H1 (cell line): ENCODE measurements at regions not wholly inside any gene's neighbourhood (a gene's known extent, or its start where the extent isn't known, plus 50 kb on each side); places are given as distances from the start of the nearest gene placed in this dataset.

Experiments used
- CTCF ChIA-PET: fragments of 300-600 bp; sonication (Branson Sonifier 250); formaldehyde crosslinking; loops from one replicate; lab custom pipeline; 2021; ENCODE audit not compliant: partially characterized antibody; lab: Charles Lee
- POLR2A ChIA-PET: fragments of 300-600 bp; sonication (Branson Sonifier 250); formaldehyde crosslinking; loops from one replicate; lab custom pipeline; 2021; ENCODE audit warnings: inconsistent platforms; ENCODE audit not compliant: partially characterized antibody; lab: Charles Lee
- DNase-seq, 2 experiments: peaks; one replicate each; pipeline versions ENCODE4 v3.0.0 to v3.0.0-alpha.2; 2010 to 2022; ENCODE audit warnings: low spot score in 2 of 2, low read depth in 1 of 2, mixed read lengths in 1 of 2
- FAIRE-seq: peaks from 2 replicates; lab custom pipeline; 2011; peaks lifted over from hg19 to GRCh38; lab: Jason Lieb, UNC
- H2AFZ ChIP-seq: 2 replicates; pipeline ENCODE4 v1.8.1; 2012; ENCODE audit warnings: low read length, inconsistent platforms
- H2AK5ac ChIP-seq: 2 replicates; pipeline ENCODE4 v1.6.1; 2013; ENCODE audit warnings: low read depth, low read length
- H2BK120ac ChIP-seq: replicated peaks from 2 replicates; pipeline ENCODE3; 2013; ENCODE audit warnings: low read depth, low read length, inconsistent platforms
- H2BK12ac ChIP-seq: 2 replicates; pipeline ENCODE4 v1.6.1; 2013; ENCODE audit warnings: low read depth, low read length
- H2BK15ac ChIP-seq: 2 replicates; pipeline ENCODE4 v1.6.1; 2013; ENCODE audit warnings: low read length
- H2BK20ac ChIP-seq: 2 replicates; pipeline ENCODE4 v1.6.1; 2013; ENCODE audit warnings: low read length
- H2BK5ac ChIP-seq: 2 replicates; pipeline ENCODE4 v1.6.1; 2013; ENCODE audit warnings: low read depth, low read length
- H3K14ac ChIP-seq: 2 replicates; pipeline ENCODE4 v1.6.1; 2013; ENCODE audit warnings: inconsistent platforms; ENCODE audit not compliant: insufficient read length
- H3K18ac ChIP-seq: 2 replicates; pipeline ENCODE4 v1.6.1; 2013; ENCODE audit warnings: low read length; ENCODE audit errors: extremely low read depth
- H3K23ac ChIP-seq: 2 replicates; pipeline ENCODE4 v1.6.1; 2013; ENCODE audit warnings: inconsistent platforms; ENCODE audit not compliant: insufficient read length
- H3K23me2 ChIP-seq: 2 replicates; pipeline ENCODE4 v1.6.1; 2013; ENCODE audit warnings: low read depth, low read length
- H3K27ac ChIP-seq: 2 replicates; pipeline ENCODE4 v1.6.1; 2011; ENCODE audit warnings: low read depth, low read length, inconsistent platforms
- H3K27me3 ChIP-seq, 4 experiments: replicated peaks in 1 of 4; 1 replicate in 1 of 4; 2 replicates in 3 of 4; pipeline versions ENCODE4 v1.6.1 to v1.8.1; 2011 to 2013; ENCODE audit warnings: low read length in 3 of 4, mild to moderate bottlenecking in 3 of 4, inconsistent platforms in 2 of 4, mixed read lengths in 2 of 4, moderate library complexity in 1 of 4; ENCODE audit not compliant: control insufficient read depth in 3 of 4, insufficient read depth in 3 of 4; ENCODE audit errors: extremely low read depth in 1 of 4
- H3K36me3 ChIP-seq, 4 experiments: 2 replicates each; pipeline versions ENCODE4 v1.6.1 to v1.8.1; 2011 to 2013; ENCODE audit warnings: mild to moderate bottlenecking in 4 of 4, low read length in 3 of 4, moderate library complexity in 2 of 4, control low read depth in 1 of 4, inconsistent platforms in 1 of 4; ENCODE audit not compliant: insufficient read depth in 4 of 4, control insufficient read depth in 2 of 4
- H3K4ac ChIP-seq: replicated peaks from 2 replicates; pipeline ENCODE3; 2013; ENCODE audit warnings: low read length, low read depth, mixed read lengths, inconsistent platforms; ENCODE audit not compliant: insufficient read length
- H3K4me1 ChIP-seq, 4 experiments: replicated peaks in 1 of 4; 1 replicate in 1 of 4; 2 replicates in 3 of 4; pipeline versions ENCODE4 v1.6.1 to v1.8.1; 2011 to 2013; ENCODE audit warnings: low read length in 3 of 4, inconsistent platforms in 2 of 4, mixed read lengths in 1 of 4; ENCODE audit not compliant: insufficient read depth in 4 of 4, control insufficient read depth in 3 of 4
- H3K4me2 ChIP-seq, 2 experiments: 2 replicates each; pipeline versions ENCODE4 v1.6.1 to v1.8.1; 2011 to 2013; ENCODE audit warnings: low read depth in 2 of 2, low read length in 2 of 2, control low read depth in 1 of 2, inconsistent platforms in 1 of 2, mild to moderate bottlenecking in 1 of 2; ENCODE audit not compliant: insufficient read depth in 1 of 2
- H3K4me3 ChIP-seq, 4 experiments: fragments of 200-600, 300-600 bp in 1 of 4; sonication (generic), shearing (Covaris generic), sonication (Bioruptor Twin) in 1 of 4; 2 replicates each; pipeline versions ENCODE4 v1.5.1 to v1.8.1; 2011 to 2016; ENCODE audit warnings: low read length in 4 of 4, low read depth in 3 of 4, control low read depth in 2 of 4, inconsistent platforms in 2 of 4, mild to moderate bottlenecking in 2 of 4, mixed read lengths in 1 of 4, moderate library complexity in 1 of 4; ENCODE audit not compliant: insufficient read depth in 2 of 4; ENCODE audit errors: extremely low read depth in 1 of 4
- H3K56ac ChIP-seq: replicated peaks from 2 replicates; pipeline ENCODE3; 2013; ENCODE audit warnings: low read depth, mild to moderate bottlenecking, mixed read lengths, low read length, inconsistent platforms; ENCODE audit not compliant: insufficient read length
- H3K79me1 ChIP-seq: 2 replicates; pipeline ENCODE4 v1.6.1; 2013; ENCODE audit warnings: low read depth, low read length, control low read depth
- H3K79me2 ChIP-seq, 2 experiments: 2 replicates each; pipeline versions ENCODE4 v1.6.1 to v1.8.1; 2012 to 2013; ENCODE audit warnings: low read length in 2 of 2, mild to moderate bottlenecking in 2 of 2, inconsistent platforms in 1 of 2; ENCODE audit not compliant: insufficient read depth in 2 of 2, control insufficient read depth in 1 of 2
- H3K9ac ChIP-seq, 4 experiments: replicated peaks in 1 of 4; 1 replicate in 1 of 4; 2 replicates in 3 of 4; pipeline versions ENCODE4 v1.6.1 to v1.8.1; 2011 to 2013; ENCODE audit warnings: low read depth in 3 of 4, low read length in 3 of 4, control low read depth in 2 of 4, mild to moderate bottlenecking in 2 of 4, moderate library complexity in 2 of 4, inconsistent platforms in 1 of 4; ENCODE audit errors: extremely low read depth in 1 of 4
- H3K9me3 ChIP-seq, 2 experiments: 2 replicates each; pipeline versions ENCODE4 v1.6.1 to v1.8.1; 2012 to 2013; ENCODE audit warnings: mild to moderate bottlenecking in 2 of 2, moderate library complexity in 2 of 2, control low read depth in 1 of 2, inconsistent platforms in 1 of 2, low read depth in 1 of 2, low read length in 1 of 2, mixed read lengths in 1 of 2; ENCODE audit not compliant: insufficient read depth in 2 of 2
- H4K20me1 ChIP-seq, 2 experiments: replicated peaks in 1 of 2; 2 replicates each; pipeline versions ENCODE3 to v1.8.1; 2011 to 2013; ENCODE audit warnings: inconsistent platforms in 2 of 2, low read length in 2 of 2, mild to moderate bottlenecking in 1 of 2; ENCODE audit not compliant: insufficient read depth in 2 of 2, control insufficient read depth in 1 of 2
- H4K5ac ChIP-seq: 2 replicates; pipeline ENCODE4 v1.6.1; 2013; ENCODE audit warnings: low read length, low read depth, mixed read lengths, inconsistent platforms; ENCODE audit not compliant: insufficient read length
- H4K8ac ChIP-seq: 2 replicates; pipeline ENCODE4 v1.8.0; 2013; ENCODE audit warnings: mild to moderate bottlenecking, moderate library complexity, low read length, inconsistent platforms; ENCODE audit not compliant: insufficient read depth; ENCODE audit errors: extremely low read depth
- H4K91ac ChIP-seq: replicated peaks from 2 replicates; pipeline ENCODE3; 2013; ENCODE audit warnings: low read length, mixed read lengths, inconsistent platforms; ENCODE audit not compliant: insufficient read length
- CEBPB ChIP-seq: IDR thresholded peaks from 2 replicates; pipeline ENCODE4 v1.6.1; 2012; ENCODE audit warnings: low read depth, low read length
- CHD2 ChIP-seq: IDR thresholded peaks from 2 replicates; pipeline ENCODE4 v1.6.1; 2012; ENCODE audit warnings: low read length, improper control_type of control experiment
- EP300 ChIP-seq, 2 experiments: IDR thresholded peaks; 1 replicate in 1 of 2; 2 replicates in 1 of 2; pipeline ENCODE4 v1.6.1; 2011 to 2012; ENCODE audit warnings: low read depth in 2 of 2, low read length in 2 of 2, mild to moderate bottlenecking in 2 of 2, borderline replicate concordance in 1 of 2, inconsistent platforms in 1 of 2, moderate library complexity in 1 of 2
- HDAC2 ChIP-seq, 2 experiments: fragments of 300-600 bp in 1 of 2; sonication (generic) in 1 of 2; IDR thresholded peaks; 2 replicates each; pipeline ENCODE4 v1.6.1; 2011 to 2012; ENCODE audit warnings: low read depth in 2 of 2, low read length in 2 of 2, mild to moderate bottlenecking in 2 of 2, moderate library complexity in 2 of 2, borderline replicate concordance in 1 of 2, inconsistent platforms in 1 of 2
- JUN ChIP-seq: IDR thresholded peaks from 2 replicates; pipeline ENCODE4 v1.6.1; 2011; ENCODE audit warnings: low read depth, mild to moderate bottlenecking, improper control_type of control experiment, low read length
- SIRT6 ChIP-seq: IDR thresholded peaks from one replicate; pipeline ENCODE4 v1.7.1; 2012; ENCODE audit warnings: low read length, inconsistent platforms
- SP1 ChIP-seq: IDR thresholded peaks from 2 replicates; pipeline ENCODE4 v1.6.1; 2011; ENCODE audit warnings: low read depth, low read length
- TCF12 ChIP-seq: IDR thresholded peaks from 2 replicates; pipeline ENCODE4 v1.6.1; 2011; ENCODE audit warnings: low read depth, mild to moderate bottlenecking, low read length
- ZNF274 ChIP-seq: IDR thresholded peaks from 2 replicates; pipeline ENCODE4 v1.7.0; 2012; ENCODE audit warnings: low read length, borderline replicate concordance; ENCODE audit errors: extremely low read depth
- WGBS, 2 experiments: shearing (Covaris generic) in 1 of 2; methylation state at CpG; one replicate each; pipeline versions ENCODE4 v1.1.6 to v1.1.7; 2013 to 2015; ENCODE audit warnings: low lambda C conversion rate in 2 of 2, mixed read lengths in 2 of 2, inconsistent platforms in 1 of 2, low coverage in 1 of 2, missing lambda C conversion rate in 1 of 2; ENCODE audit not compliant: insufficient replicate concordance in 2 of 2, insufficient coverage in 1 of 2, insufficient read length in 1 of 2; ENCODE audit errors: extremely low coverage in 1 of 2, missing lambda C conversion rate in 1 of 2; 5-methylcytosine and 5-hydroxymethylcytosine counted together
- TF ChIP-seq, protein P1 (sequence below): IDR thresholded peaks from 2 replicates; pipeline ENCODE4 v1.6.1; 2012; ENCODE audit warnings: inconsistent platforms

GRCh38 chr9:117815948-117816347 lies 111.7 kb downstream of the TLR4 start:
- no peak for FAIRE-seq
- 84% methylated on average over 3 of the region's 3 CpGs; no CpG with 5 or more reads in 1 of the 2 experiments for WGBS, 2 experiments

More at GRCh38 chr9:117815948-117816347, 111.7 kb downstream of the TLR4 start:
- no peaks in the 10 kb centered on the region for H3K27me3 ChIP-seq
- TF ChIP-seq SIRT6 (no peak), CHD2 (no peak), TCF12 (no peak), SP1 (no peak), CEBPB (no peak), HDAC2 (IDR thresholded peaks at IDR 0.05; ENCODE audit: borderline replicate concordance in 1 of 2, low read depth in 2 of 2, low read length in 2 of 2) (no peak), ZNF274 (no peak), EP300 (IDR thresholded peaks at IDR 0.05; ENCODE audit: borderline replicate concordance in 1 of 2, low read depth in 2 of 2, low read length in 2 of 2) (no peak), JUN (no peak)
- TF ChIP-seq, protein P1, sequence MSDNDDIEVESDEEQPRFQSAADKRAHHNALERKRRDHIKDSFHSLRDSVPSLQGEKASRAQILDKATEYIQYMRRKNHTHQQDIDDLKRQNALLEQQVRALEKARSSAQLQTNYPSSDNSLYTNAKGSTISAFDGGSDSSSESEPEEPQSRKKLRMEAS: no peak
- H4K20me1 ChIP-seq: no peaks in the 10 kb centered on the region
- H3K9ac ChIP-seq: no peak overlapping the region
- no peak overlapping the region for H3K4me3 ChIP-seq
- H3K56ac ChIP-seq: no peak overlapping the region
- H2BK15ac ChIP-seq: no peak overlapping the region
- H3K4me2 ChIP-seq: no peak overlapping the region
- no peak overlapping the region for H3K27ac ChIP-seq
- no peak overlapping the region for H2AFZ ChIP-seq
- H3K18ac ChIP-seq: no peak overlapping the region
- H2BK12ac ChIP-seq: no peak overlapping the region
- no peak overlapping the region for H3K4ac ChIP-seq
- no peaks in the 10 kb centered on the region for H3K4me1 ChIP-seq
- no peaks in the 10 kb centered on the region for H3K79me1 ChIP-seq
- no peaks in the 10 kb centered on the region for H3K79me2 ChIP-seq
- no peaks in the 10 kb centered on the region for H3K9me3 ChIP-seq
- H3K23ac ChIP-seq: no peak overlapping the region
- no peaks in the 10 kb centered on the region for H3K23me2 ChIP-seq
- ChIA-PET CTCF (interaction anchor here (0.6 kb wide), 1 partner anchor 428 kb away, joined by 3 read pairs; no protein-coding TSS in a partner anchor), POLR2A (no interaction called here)
- no peak overlapping the region for H2BK120ac ChIP-seq
- DNase-seq: no peak
- H3K36me3 ChIP-seq: no peaks in the 10 kb centered on the region
- H4K8ac ChIP-seq: no peak overlapping the region
- H2AK5ac ChIP-seq: no peak overlapping the region
- H4K91ac ChIP-seq: no peak overlapping the region
- no peak overlapping the region for H2BK20ac ChIP-seq
- H4K5ac ChIP-seq: no peak overlapping the region
- no peak overlapping the region for H2BK5ac ChIP-seq
- no peak overlapping the region for H3K14ac ChIP-seq
